A673 (cell line): ENCODE measurements at regions not wholly inside any gene's neighbourhood (a gene's known extent, or its start where the extent isn't known, plus 50 kb on each side); places are given as distances from the start of the nearest gene placed in this dataset.
"Not testable (repeated sequence)": the region's sequence is repeated elsewhere in the genome, so short reads cannot be mapped to it uniquely, and the experiment has no call there.

Source experiments
- BruUV-seq: library from RNA; stranded (reverse); fragments of 400-500 nt; replicated peaks from 2 replicates; lab custom pipeline; 2021; lab: Mats Ljungman, UMichigan
- CTCF ChIA-PET: fragments of 300-600 bp; sonication (Branson Sonifier 250); formaldehyde crosslinking; loops from one replicate; lab custom pipeline; 2022; ENCODE audit warnings: antibody characterized with exemption; lab: Charles Lee
- POLR2A ChIA-PET: fragments of 300-600 bp; sonication (Branson Sonifier 250); formaldehyde crosslinking; loops from one replicate; lab custom pipeline; 2022; ENCODE audit warnings: antibody characterized with exemption; ENCODE audit not compliant: low non-redundant PET; lab: Charles Lee
- DNase-seq: peaks from one replicate; pipeline ENCODE4 v3.0.0-alpha.2; 2015; ENCODE audit warnings: low spot score
- H3K27ac ChIP-seq: fragments of 200-600 bp; sonication (generic); 2 replicates; pipeline ENCODE4 v1.5.1; 2016; ENCODE audit warnings: mixed run types, low read depth, mild to moderate bottlenecking, mixed read lengths, antibody characterized with exemption, low read length; ENCODE audit not compliant: poor library complexity, severe bottlenecking
- H3K27me3 ChIP-seq: fragments of 200-600 bp; sonication (generic); replicated peaks from 2 replicates; pipeline ENCODE4 v1.6.1; 2017; ENCODE audit warnings: mixed run types, low read depth, mild to moderate bottlenecking, mixed read lengths, antibody characterized with exemption, low read length; ENCODE audit not compliant: insufficient read depth, poor library complexity
- H3K36me3 ChIP-seq: fragments of 200-600 bp; sonication (generic); 2 replicates; pipeline ENCODE4 v1.6.1; 2016; ENCODE audit warnings: mixed run types, mild to moderate bottlenecking, mixed read lengths, antibody characterized with exemption, low read length; ENCODE audit not compliant: insufficient read depth, poor library complexity, severe bottlenecking
- H3K4me1 ChIP-seq: fragments of 200-600 bp; sonication (generic); 2 replicates; pipeline ENCODE4 v1.6.1; 2017; ENCODE audit warnings: mixed run types, mild to moderate bottlenecking, mixed read lengths, antibody characterized with exemption, low read length; ENCODE audit not compliant: insufficient read depth, poor library complexity, severe bottlenecking
- H3K4me3 ChIP-seq: fragments of 200-600 bp; sonication (generic); 2 replicates; pipeline ENCODE4 v1.5.1; 2016; ENCODE audit warnings: low read depth, mixed run types, mild to moderate bottlenecking, mixed read lengths, low read length; ENCODE audit not compliant: poor library complexity, severe bottlenecking
- H3K9me3 ChIP-seq: fragments of 200-600 bp; sonication (generic); 2 replicates; pipeline ENCODE4 v1.6.1; 2016; ENCODE audit warnings: mixed run types, low read depth, mild to moderate bottlenecking, mixed read lengths, antibody characterized with exemption, low read length; ENCODE audit not compliant: poor library complexity, severe bottlenecking
- CTCF ChIP-seq: fragments of 300-800, 200-600 bp; sonication (generic); conservative IDR thresholded peaks from 2 replicates; pipeline ENCODE4 v1.5.1; 2017; ENCODE audit warnings: low read depth, mild to moderate bottlenecking, antibody characterized with exemption, low read length, moderate library complexity, mixed read lengths
- EZH2 ChIP-seq: fragments of 200-600 bp; sonication (generic); IDR thresholded peaks from 2 replicates; pipeline ENCODE4 v1.6.1; 2017; ENCODE audit warnings: borderline replicate concordance, low read depth, mild to moderate bottlenecking, mixed read lengths, antibody characterized with exemption, low read length; ENCODE audit not compliant: poor library complexity, severe bottlenecking
- intact Hi-C: fragments of 100-400 bp; cut with micrococcal nuclease; formaldehyde crosslinking; loops from one replicate; pipeline ENCODE4 v1.10.0; 2022; ENCODE audit not compliant: unreplicated experiment

- CTCF ChIA-PET, result no interaction called here
- POLR2A ChIA-PET, result no interaction called here
- intact Hi-C loops, result no loop called here
- BruUV-seq, result no TSS peak
- Histone ChIP-seq H3K9me3 (no peaks in the 10 kb centered on the region), H3K4me3 (no peak overlapping the region), H3K4me1 (no peaks in the 10 kb centered on the region), H3K27ac (no peak overlapping the region), H3K27me3 (no peaks in the 10 kb centered on the region), H3K36me3 (no peaks in the 10 kb centered on the region)
- TF ChIP-seq CTCF (no peak), EZH2 (no peak)
- no peak for DNase-seq
These were observed 295.0 kb downstream of the RAD51AP2 start for GRCh38 chr2:17223211-17223610.

- no peak overlapping the region for H3K4me3 ChIP-seq
- no peak for DNase-seq
- no TSS peak for BruUV-seq
- no peaks in the 10 kb centered on the region for H3K9me3 ChIP-seq
- intact Hi-C loops, result no loop called here
- H3K27ac ChIP-seq, result no peak overlapping the region
- ChIA-PET CTCF (no interaction called here), POLR2A (no interaction called here)
- H3K27me3 ChIP-seq, result peaks cover 4% of the 10 kb centered on the region
- H3K4me1 ChIP-seq, result no peaks in the 10 kb centered on the region
- no peaks in the 10 kb centered on the region for H3K36me3 ChIP-seq
- no peak for TF ChIP-seq CTCF
- no peak for TF ChIP-seq EZH2
These were observed 309.7 kb downstream of the RAD51AP2 start for GRCh38 chr2:17208511-17208910.

- no peaks in the 10 kb centered on the region for H3K9me3 ChIP-seq
- H3K4me3 ChIP-seq, result no peak overlapping the region
- no peak overlapping the region for H3K27ac ChIP-seq
- H3K4me1 ChIP-seq, result no peaks in the 10 kb centered on the region
- POLR2A ChIA-PET, result no interaction called here
- no peaks in the 10 kb centered on the region for H3K36me3 ChIP-seq
- BruUV-seq, result no TSS peak
- H3K27me3 ChIP-seq, result no peaks in the 10 kb centered on the region
- TF ChIP-seq CTCF (no peak), EZH2 (no peak)
- intact Hi-C loops, result no loop called here
- CTCF ChIA-PET, result no interaction called here
- DNase-seq, result no peak
These were observed 311.5 kb downstream of the RAD51AP2 start for GRCh38 chr2:17206771-17207170.

GRCh38 chr2:17204214-17204613 lies 314.0 kb downstream of the RAD51AP2 start:
- BruUV-seq, H3K27ac ChIP-seq, H3K9me3 ChIP-seq, CTCF ChIA-PET, POLR2A ChIA-PET, DNase-seq, H3K4me1 ChIP-seq, H3K4me3 ChIP-seq, intact Hi-C loops, H3K27me3 ChIP-seq, H3K36me3 ChIP-seq: not testable (repeated sequence)

GRCh38 chr2:17202628-17203027 lies 315.6 kb downstream of the RAD51AP2 start:
- H3K36me3 ChIP-seq, DNase-seq, POLR2A ChIA-PET, CTCF ChIA-PET, H3K27ac ChIP-seq, BruUV-seq, H3K4me3 ChIP-seq, H3K27me3 ChIP-seq, H3K9me3 ChIP-seq, intact Hi-C loops, H3K4me1 ChIP-seq: not testable (repeated sequence)
